ENCODE measurements at regions not wholly inside any gene's neighbourhood (a gene's known extent, or its start where the extent isn't known, plus 50 kb on each side); places are given as distances from the start of the nearest gene placed in this dataset.

GRCh38 chr2:120439637-120440384 lies 93.9 kb downstream of the INHBB start:
- ChIA-PET POLR2A (ENCODE audit: partially characterized antibody) (no interaction called here), CTCF (ENCODE audit: partially characterized antibody) (interaction anchor here (0.7 to 8.1 kb wide), 8 partner anchors 8 to 241 kb away, joined by 3 to 118 read pairs (median 6); partner anchors contain the start of gene INHBB)
- H2BK20ac ChIP-seq (ENCODE audit: low read length) = no peak overlapping the region
- H3K27me3 ChIP-seq (replicated peaks in 1 of 4; ENCODE audit: control insufficient read depth in 3 of 4, extremely low read depth in 1 of 4, insufficient read depth in 3 of 4, low read length in 3 of 4) = peaks cover 4 to 72% (median 61%) of the 10 kb centered on the region in 4 experiments
- TF ChIP-seq SUZ12 (IDR thresholded peaks at IDR 0.05; ENCODE audit: low read length) (no peak), POLR2A (IDR thresholded peaks at IDR 0.05; ENCODE audit: control extremely low read depth in 1 of 2, low read depth in 2 of 2, low read length in 2 of 2) (no peak), CBX8 (IDR thresholded peaks at IDR 0.05; ENCODE audit: borderline replicate concordance, low read depth, low read length) (no peak), POU5F1 (IDR thresholded peaks at IDR 0.05; ENCODE audit: low read depth, low read length) (no peak), SIX5 (IDR thresholded peaks at IDR 0.05; ENCODE audit: low read depth, low read length) (no peak), RXRA (IDR thresholded peaks at IDR 0.05; ENCODE audit: insufficient read depth, low read depth, low read length) (no peak)
- no peaks in the 10 kb centered on the region for H3K9me3 ChIP-seq (ENCODE audit: insufficient read depth in 2 of 2, low read depth in 1 of 2, low read length in 1 of 2)
- no peaks in the 10 kb centered on the region for H3K36me3 ChIP-seq (ENCODE audit: control insufficient read depth in 2 of 4, insufficient read depth in 4 of 4, low read length in 3 of 4)
- H3K4me2 ChIP-seq (ENCODE audit: insufficient read depth in 1 of 2, low read depth in 2 of 2, low read length in 2 of 2) = no peak overlapping the region
- no peak overlapping the region for H4K5ac ChIP-seq (ENCODE audit: insufficient read length, low read depth, low read length)
- no peak overlapping the region for H3K56ac ChIP-seq (replicated peaks; ENCODE audit: insufficient read length, low read depth, low read length)
- H3K4me1 ChIP-seq (replicated peaks in 1 of 4; ENCODE audit: control insufficient read depth in 3 of 4, insufficient read depth in 4 of 4, low read length in 3 of 4) = peaks cover 0 to 23% (median 14%) of the 10 kb centered on the region in 4 experiments; a peak in 6 of 7 replicates
- H3K4ac ChIP-seq (replicated peaks; ENCODE audit: insufficient read length, low read depth, low read length) = no peak overlapping the region
- H3K23ac ChIP-seq (ENCODE audit: insufficient read length) = no peak overlapping the region
- no peak overlapping the region for H4K8ac ChIP-seq (ENCODE audit: extremely low read depth, insufficient read depth, low read length)
- H2AFZ ChIP-seq (ENCODE audit: low read length) = no peak overlapping the region
- 0 out of 2 replicates have a peak overlapping the region, but pooled peaks have one; percentile 12 for H2BK12ac ChIP-seq (ENCODE audit: low read depth, low read length)
- no peak overlapping the region for H3K14ac ChIP-seq (ENCODE audit: insufficient read length)
- no peak overlapping the region for H3K18ac ChIP-seq (ENCODE audit: extremely low read depth, low read length)
- WGBS, 2 experiments (ENCODE audit: extremely low coverage in 1 of 2, insufficient coverage in 1 of 2, insufficient read length in 1 of 2, insufficient replicate concordance in 2 of 2, low coverage in 1 of 2, low lambda C conversion rate in 2 of 2, missing lambda C conversion rate in 1 of 2) = 86% methylated on average over 19 of the region's 19 CpGs; no CpG with 5 or more reads in 1 of the 2 experiments
- no peak overlapping the region for H3K4me3 ChIP-seq (ENCODE audit: extremely low read depth in 1 of 4, insufficient read depth in 2 of 4, low read depth in 3 of 4, low read length in 4 of 4)
- no peaks in the 10 kb centered on the region for H3K79me2 ChIP-seq (ENCODE audit: control insufficient read depth in 1 of 2, insufficient read depth in 2 of 2, low read length in 2 of 2)
- H4K20me1 ChIP-seq (replicated peaks in 1 of 2; ENCODE audit: control insufficient read depth in 1 of 2, insufficient read depth in 2 of 2, low read length in 2 of 2) = peaks cover 0 to 1% of the 10 kb centered on the region in 2 experiments
- H2BK120ac ChIP-seq (replicated peaks; ENCODE audit: low read depth, low read length) = no peak overlapping the region
- no peak overlapping the region for H2AK5ac ChIP-seq (ENCODE audit: low read depth, low read length)
- H2BK5ac ChIP-seq (ENCODE audit: low read depth, low read length) = no peak overlapping the region
- DNase-seq (ENCODE audit: low read depth in 1 of 2, low spot score in 2 of 2) (no peak), FAIRE-seq (no peak)
- H3K79me1 ChIP-seq (ENCODE audit: low read depth, low read length) = no peaks in the 10 kb centered on the region
- peaks cover 10% of the 10 kb centered on the region for H3K23me2 ChIP-seq (ENCODE audit: low read depth, low read length)
- no peak overlapping the region for H4K91ac ChIP-seq (replicated peaks; ENCODE audit: insufficient read length, low read length)
- no peak overlapping the region for H3K9ac ChIP-seq (replicated peaks in 1 of 4; ENCODE audit: extremely low read depth in 1 of 4, low read depth in 3 of 4, low read length in 3 of 4)
- no peak overlapping the region for H3K27ac ChIP-seq (ENCODE audit: low read depth, low read length)
- 0 out of 2 replicates have a peak overlapping the region, but pooled peaks have one; percentile 67 for H2BK15ac ChIP-seq (ENCODE audit: low read length)
